GM19351 (cell line): ENCODE measurements at regions not wholly inside any gene's neighbourhood (a gene's known extent, or its start where the extent isn't known, plus 50 kb on each side); places are given as distances from the start of the nearest gene placed in this dataset.
A peak's percentile ranks its signal among the peaks of the same experiment; 100 is the strongest.

Experiments used
- ATAC-seq: cut with Tn5 transposase; IDR thresholded peaks from one replicate; pipeline ENCODE4 v1.9.1; 2021; ENCODE audit warnings: mild to moderate bottlenecking, moderate library complexity; ENCODE audit not compliant: unreplicated experiment

DNA sequence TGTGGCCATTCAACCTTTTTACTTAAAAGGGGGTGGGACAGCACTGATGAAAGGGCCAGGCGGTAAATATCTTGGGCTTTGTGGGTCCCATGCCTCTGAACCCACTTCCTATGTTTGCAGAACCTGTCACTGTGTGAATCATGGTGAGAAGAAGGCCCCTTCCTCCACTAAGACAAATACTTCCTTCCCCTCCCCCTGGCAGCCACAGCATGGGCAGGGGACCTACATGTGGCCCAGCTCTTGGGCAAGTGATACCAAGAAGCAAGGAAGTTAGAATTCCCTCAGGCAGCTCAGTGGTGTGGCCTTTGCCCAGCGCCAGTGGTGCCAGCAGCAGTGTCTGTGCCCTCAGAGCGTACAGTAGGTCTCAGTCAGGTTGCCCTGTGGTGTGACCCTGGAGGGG is 168.6 kb downstream of the TRIM33 start:
- no peak for ATAC-seq

DNA sequence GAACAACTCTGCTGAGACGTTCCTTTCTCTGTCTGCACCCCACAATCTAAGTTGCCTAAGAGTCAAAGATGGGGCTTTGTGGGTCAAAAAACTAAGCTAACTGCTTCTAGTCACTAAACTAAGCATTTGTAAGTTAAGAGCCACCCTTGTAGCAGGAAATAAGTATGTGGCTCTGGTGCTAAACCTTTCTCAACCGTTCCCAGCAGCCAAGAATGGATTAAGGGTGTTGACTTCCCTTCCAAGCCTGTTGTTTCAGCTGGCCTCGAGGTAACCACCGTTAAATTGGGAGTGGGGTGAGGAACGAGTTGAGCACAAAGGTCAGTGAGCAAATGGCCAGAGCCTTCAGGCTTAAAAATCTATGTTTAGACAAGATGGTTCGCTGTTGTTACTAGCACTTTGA is 169.1 kb downstream of the TRIM33 start:
- ATAC-seq = no peak

DNA sequence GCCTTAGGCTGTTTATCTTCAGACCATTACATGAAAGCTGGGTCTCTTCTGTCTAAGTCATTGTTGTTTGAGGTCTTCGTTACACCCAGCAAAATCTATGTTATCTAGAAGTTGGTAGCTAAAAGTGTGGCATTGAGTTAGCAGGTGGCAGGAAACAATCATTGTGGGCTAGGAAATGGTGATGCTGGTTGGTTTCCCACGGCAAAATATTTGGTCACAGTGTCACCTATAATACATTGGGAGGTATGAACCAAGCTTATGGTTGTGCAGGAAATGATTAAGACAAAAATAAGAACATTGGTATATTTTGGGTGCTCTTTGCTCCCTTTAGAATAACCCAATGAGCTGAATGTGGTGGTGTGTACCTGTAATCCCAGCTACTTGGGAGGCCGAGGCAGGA is 169.7 kb downstream of the TRIM33 start:
- ATAC-seq = no peak

DNA sequence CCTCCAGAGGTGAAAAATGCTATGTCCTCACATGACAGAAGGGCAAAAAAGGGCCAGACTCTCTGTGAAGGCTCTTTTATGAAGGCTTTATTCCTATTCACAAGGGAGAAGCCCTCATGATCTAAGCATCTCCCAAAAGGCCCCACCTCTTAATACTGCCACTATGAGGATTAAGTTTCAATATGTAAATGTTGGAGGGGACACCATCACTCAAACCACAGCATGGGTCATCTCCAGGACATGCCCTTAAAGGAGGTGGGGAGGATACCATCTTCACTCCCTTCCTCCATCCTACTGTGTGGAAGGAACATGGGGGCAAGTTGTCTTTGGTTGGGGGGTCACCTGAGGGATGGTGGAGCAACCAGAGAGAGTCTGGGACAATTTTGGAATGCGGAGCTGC is 170.1 kb downstream of the TRIM33 start:
- no peak for ATAC-seq

DNA sequence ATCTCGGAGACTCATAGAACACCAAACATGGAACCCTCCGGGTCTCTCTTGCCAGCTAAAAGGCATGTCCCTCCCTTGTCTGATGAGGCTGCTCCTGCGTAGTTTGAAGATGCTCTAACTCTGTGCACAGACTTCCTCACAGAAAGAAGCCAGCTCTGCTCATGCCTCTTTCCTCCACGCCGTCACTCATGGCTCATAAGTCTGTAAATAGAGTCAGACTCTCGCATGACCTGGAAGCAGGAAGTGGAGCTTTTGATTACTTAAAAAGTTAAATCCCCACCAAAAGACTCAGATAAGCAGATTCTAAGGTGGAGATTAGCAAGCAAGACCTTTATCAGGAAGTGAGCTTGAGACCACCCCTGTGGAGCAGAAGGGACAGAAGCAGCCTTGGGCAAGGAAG is 171.6 kb downstream of the TRIM33 start:
- no peak for ATAC-seq

DNA sequence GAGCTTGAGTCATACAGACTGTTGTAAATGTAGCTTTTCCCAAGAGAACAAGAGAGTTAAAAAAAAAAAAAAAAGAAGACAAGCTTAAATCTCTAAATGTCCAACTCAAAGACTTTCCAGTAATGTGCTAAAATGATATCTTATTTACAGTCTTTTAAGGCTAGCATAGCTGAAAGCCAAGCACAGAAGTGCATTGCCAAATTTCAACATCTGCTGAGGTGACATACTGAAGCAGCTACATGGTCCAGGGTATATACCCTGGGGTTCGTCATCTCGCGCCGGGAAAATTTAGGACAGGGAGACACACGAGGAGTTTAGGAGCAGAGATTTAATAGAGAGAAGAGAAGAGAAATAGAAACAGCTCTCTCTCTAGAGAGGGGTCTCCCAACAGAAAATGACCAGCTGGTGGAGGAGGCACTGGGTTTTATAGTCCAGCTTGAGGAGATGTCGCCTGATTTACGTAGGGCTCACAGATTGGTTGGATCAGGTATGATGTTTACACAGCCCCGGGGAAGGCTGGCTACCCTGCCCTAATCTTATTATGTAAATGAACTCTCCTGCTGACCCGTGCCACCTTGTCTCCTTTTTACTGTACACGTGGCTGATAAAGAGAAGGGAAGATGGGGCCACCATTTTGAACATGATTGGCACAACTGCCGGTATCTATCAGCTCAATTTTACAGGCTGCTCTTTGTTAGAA is 172.7 kb downstream of the TRIM33 start:
- ATAC-seq = no peak

DNA sequence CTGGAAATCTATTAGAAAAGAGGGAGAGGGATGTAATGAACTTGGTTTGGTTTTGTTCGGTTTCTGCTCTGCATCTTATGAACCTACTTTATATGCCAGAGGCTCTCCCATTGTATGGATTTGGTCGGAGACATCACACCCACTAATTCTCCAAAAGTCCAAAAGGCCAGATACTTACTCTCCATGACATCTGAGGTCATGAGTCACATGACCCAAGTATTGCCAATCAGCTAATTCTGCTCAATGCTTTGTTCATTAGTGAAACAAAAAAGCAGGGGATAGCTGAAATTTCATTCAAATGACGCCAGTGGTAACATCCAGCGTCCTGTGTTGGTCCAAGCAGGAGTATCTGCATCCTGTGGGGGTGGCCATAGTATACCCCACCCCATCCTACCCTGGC is 173.6 kb downstream of the TRIM33 start:
- ATAC-seq = no peak

DNA sequence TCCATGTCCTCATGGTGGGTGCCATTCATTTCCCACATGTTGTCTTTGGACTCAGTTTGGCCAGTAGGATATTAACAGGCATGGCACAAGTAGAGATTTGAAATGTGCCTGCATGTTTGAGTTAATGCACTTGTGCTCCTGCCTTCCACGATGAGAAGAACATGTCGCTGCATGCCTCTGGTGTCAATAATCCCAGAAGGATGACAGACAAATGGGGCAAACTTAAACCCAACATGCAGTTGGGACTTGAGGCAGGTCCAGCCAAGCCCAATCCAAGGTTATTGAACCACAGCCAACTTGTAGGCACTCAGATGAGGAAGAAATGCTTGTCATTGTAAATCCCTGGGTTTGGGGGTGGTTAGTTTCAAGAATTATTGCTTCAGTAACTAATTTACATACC is 174.6 kb downstream of the TRIM33 start:
- no peak for ATAC-seq

DNA sequence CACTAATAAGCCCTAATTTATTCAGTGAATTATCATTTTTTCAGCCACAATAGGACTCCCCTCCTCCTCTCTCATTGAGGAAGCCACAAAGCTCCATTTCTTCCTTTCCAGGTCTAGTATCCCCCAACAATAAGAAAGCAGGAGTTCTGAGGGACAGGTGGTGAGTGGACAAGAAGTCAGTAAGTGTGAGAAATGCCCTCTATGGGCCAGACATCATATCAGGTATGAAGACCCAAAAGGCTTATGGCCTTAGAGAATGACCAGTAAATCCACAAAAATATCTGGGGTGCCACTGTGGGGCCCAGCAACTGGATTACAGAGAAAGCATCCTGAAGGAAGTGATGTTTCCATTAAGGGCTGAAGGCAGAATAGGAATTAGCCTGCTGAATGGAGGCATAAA is 175.7 kb downstream of the TRIM33 start:
- ATAC-seq = no peak

DNA sequence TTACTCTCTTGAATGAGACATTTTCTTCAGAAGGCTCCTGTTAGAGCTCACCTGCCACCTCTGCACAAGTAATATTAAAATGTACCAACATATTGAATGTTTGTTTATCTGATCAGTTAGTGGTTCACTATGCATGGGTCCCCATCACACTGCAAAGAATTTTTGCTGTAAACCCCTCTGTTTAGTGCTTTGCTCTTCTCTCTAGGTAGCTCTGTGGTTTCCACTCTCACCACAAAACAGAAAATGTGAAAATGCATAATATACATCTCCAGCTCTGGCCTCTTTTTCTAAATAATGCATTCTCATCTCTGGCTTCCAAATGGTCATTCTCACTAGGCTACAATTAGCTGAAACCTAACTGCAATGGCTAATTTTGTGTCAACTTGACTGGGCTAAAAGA is 176.7 kb downstream of the TRIM33 start:
- ATAC-seq = no peak

DNA sequence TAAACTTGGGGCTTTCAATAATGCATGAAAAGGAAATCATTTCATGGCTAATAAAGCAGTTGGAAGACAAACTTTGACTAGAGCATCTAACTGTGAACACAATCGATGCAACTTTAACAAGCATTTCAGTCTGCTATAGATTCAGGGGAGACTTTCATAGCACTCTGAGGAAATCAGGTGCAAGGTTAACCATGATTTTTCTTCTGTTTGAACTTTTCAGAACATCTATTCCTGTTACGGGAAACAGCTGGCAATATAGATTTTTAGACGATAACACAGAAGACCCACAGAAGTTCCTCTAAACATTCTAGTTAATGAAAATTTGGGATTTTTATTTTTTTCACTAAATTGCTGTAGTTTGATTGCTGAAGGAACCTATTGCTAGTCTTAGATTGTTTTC is 177.3 kb downstream of the TRIM33 start:
- ATAC-seq = no peak

DNA sequence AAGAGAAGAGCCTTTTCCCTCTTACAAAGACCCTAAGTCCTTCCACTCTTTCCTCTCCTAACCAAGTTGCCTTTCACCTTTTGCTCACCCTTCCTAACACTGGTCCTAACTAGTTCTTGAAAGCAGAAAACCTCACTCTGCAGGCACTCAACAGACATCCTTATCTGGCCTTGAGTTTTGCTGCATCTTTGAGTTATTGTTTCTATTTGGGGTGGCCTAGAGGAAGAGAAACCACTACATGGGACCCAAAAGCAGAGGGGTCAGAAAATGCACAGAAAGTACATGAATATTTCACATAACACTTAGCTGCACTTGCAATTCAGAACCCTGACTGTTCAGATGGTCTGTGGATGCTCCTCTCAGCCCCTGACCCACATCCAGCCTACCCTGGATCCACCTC is 178.3 kb upstream of the SYT6 start:
- no peak for ATAC-seq

DNA sequence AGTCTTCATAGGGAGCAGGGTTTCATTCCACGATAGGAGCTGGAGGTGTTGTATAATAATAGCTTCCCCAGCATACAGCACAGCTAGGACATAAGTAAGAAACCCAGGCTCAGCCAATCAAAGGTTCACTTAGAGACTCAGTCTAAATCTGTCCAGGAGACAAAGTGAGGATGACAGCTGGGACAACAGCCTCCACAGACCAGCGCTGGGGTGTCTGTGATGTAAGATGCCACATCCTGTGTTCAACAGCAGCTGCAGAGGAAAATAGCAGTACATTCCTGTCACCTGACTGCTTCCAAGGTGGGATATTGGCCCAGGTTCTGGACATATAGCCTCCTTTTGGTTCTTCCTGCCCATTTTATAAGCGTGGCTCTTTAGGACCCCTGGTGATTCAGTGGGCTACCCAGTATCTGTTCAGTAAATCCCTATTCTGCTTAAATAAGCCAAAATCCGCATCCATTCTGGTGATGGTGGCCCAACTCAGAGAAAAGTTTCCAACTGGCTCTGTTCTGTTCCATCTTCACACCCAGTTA is 176.8 kb upstream of the SYT6 start:
- ATAC-seq = peak; percentile 40

DNA sequence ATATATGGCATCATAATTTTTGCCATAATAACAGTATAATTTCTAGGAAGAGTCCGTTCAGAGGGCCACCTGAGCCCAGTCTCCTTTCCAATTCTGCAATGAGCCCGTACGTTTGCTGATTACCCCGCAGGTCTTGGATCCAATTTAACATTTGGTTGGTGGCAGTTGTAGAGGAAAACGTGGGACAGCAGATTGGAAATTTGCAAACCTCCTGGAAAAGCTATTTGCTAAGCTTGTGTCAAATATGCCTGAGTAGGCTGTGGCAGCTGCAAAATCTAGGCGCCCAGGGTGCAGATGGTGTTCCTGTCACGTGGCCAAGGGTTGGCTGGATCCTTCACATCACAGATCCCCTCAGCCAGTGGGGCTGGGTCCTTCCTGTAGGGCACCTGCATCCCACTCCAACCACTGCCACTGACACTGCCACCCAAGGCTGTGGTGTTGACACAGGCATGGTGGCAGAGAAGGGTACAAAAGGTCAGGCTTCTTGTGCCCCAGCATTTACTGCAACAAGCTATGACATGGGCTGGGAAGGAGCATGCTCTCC is 174.8 kb upstream of the SYT6 start:
- no peak for ATAC-seq

DNA sequence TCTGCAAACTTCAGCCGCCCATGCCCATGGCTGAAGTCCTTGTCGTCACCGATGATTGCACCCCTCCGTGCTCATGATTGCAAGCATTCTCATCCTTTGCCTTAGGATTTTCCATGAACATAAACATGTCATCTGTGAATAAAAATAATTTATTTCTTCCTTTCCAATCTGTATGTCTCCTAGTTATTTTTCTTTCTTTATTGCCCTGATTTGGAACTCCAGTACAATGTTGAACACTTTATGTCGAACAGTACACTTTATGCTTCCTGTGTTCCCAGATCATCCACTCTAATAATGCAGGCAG is 170.9 kb upstream of the SYT6 start:
- no peak for ATAC-seq

DNA sequence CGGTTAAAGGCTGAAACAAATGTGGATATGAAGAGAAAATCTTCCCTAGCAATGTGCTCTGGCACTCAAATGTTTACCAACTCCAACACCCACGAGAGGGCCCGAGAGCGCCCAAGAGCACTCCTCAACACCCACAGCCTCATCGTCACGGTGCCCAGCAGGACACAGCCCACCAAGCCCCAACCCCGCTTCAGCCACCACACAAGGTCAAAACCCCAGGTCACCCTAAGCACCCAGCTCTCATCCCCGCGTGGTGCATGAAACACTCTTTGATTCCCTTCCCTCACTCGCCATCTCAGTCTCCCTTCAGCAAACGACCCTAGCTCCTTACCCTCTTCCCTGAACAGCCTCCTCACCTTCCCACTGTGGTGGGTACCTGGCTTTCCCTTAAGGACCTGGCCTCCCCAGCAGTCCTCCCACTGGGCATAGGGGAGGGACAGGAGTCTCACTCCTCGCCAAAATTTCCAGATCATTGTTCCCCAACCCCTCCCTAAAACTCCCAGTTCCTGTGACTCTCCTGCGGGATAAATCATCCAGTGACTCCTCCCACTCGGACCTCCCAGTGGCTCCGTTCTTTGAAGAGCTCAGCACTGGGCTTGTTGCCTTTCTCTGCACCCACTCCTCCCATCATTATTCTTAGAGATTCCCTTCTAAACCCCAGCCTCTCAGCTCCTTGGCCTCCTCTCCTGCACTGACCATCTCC is 170.4 kb upstream of the SYT6 start:
- ATAC-seq = no peak

DNA sequence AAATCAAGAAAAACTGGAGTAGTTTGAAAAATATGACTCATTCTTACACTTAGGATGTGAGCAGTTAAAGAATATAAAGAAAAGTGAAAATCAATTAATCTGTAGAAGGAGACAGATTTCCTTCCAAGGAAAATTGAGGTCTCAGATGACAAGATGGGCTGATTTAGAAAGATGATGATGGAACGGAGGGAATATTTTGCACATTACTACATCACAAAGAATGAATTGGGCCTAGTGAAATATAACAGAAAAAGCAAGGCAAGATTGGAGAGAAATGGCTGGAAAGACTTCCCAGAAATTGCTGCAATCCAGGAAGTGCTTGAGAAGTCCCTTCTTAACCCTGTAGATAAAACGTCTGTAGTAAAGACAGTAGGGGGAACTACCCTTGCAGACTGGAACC is 169.1 kb upstream of the SYT6 start:
- no peak for ATAC-seq

DNA sequence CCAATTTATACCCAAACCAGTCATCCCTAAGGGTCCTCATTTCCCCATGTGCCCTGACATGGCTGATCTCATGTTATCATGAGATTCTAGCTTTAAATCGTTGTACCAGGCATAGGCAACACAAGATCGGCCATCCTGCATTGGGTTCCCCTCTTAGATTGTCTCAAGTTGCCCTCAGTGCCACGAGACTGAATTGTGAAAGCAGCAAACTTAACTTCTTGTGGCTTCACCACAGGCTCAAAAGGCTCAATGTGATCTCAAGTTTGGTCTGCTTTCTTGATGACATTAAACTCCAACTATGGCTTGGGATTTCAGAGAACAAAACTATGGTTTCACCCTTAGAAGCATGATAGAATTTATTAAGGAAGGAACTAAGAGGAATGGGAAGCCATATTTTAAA is 168.5 kb upstream of the SYT6 start:
- ATAC-seq = no peak

DNA sequence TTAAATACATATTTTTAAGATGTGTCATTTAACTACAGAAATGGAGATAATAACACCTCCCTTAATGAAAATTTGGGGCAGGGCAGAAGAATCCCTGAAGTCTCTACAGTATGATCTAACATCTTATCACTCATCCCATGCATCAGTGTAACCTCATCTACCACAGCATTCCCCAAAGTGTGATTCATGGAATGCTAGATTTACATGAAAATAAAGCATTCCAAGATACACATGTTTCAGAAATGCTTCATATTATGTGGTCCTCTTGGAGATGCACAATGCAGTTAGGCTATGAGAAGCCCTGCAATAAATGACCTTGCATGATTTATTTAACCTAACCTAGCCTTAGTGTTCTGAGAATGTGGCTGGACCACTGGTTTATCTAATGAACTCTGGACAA is 166.9 kb upstream of the SYT6 start:
- no peak for ATAC-seq

DNA sequence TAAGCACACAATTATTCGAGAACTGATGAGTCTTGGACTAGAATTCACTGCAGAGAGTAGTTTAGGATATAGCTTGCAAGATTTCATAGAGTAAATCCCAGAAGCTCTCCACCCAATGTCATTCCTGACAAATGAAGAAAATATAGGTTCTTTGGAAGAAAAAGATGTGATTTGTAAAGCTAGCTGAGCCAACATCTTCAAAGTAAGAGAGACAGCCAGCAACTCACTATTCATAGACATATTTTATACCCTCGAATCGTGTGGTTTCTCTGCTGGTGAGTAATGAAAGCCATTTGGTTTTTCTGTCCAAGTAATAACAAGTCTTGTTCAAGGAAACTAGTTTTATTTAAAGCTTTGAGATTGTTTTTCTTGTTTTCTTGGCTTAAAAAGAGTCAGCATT is 165.7 kb upstream of the SYT6 start:
- ATAC-seq = no peak

DNA sequence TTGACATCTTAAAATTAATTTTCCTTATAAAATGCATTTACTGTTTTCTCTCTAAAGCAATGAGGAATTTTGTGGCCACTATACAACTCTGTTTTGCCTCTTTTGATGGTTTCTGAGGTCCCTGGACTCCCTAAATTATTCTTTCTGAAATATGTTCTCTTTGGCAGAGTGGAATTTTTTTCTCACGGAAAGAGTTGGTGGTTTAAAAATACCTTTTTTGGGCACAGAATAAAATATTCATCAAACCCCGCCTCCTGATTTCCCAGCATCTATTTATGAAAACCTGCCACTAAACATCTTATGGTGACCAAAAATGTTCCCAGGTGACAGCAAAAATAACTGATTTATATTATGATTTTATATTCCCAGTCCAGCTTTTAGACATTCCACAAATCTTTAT is 165.3 kb upstream of the SYT6 start:
- ATAC-seq = no peak

DNA sequence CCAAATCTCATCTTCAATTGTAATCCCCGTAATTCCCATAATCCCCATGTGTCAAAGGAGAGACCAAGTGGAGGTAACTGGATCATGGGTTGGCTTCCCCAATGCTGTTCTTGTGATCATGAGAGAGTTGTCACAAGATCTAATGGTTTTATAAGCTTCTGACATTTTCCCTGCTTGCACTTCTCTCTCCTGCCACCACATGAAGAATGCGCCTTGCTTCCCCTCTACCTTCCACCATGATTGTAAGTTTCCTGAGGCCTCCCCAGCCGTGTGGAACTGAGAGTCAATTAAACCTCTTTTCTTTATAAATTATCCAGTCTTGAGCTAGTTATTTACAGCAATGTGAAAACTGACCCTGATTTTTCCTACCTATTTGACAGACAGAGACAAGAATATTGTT is 162.5 kb upstream of the SYT6 start:
- ATAC-seq = no peak

DNA sequence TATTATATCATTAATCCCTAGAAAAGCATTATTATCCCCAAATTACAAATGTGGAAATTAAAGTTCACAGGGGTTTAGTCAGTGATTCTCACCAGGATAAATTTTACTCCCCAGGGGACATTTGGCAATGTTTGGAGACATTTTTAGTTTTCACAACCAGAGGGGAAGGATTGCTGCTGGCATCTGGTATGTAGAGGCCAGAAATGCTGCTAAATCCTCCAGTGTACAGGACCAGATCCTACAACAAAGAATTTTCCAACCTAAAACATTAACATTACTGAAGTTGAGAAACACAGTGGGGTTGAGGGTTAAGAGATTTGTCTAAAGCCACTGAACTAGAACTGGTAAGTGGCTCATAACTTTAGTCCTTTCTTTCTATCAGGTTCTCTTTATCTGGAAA is 162.0 kb upstream of the SYT6 start:
- ATAC-seq = no peak
